HCEC 1CT (cell line): ENCODE measurements at regions not wholly inside any gene's neighbourhood (a gene's known extent, or its start where the extent isn't known, plus 50 kb on each side); places are given as distances from the start of the nearest gene placed in this dataset.

Experiments used
- DNase-seq: peaks from one replicate; pipeline ENCODE4 v3.0.0-alpha.2; 2017

GRCh38 chrX:101160001-101160400, 59.6 kb upstream of the DRP2 start:
- DNase-seq: no peak

DNA sequence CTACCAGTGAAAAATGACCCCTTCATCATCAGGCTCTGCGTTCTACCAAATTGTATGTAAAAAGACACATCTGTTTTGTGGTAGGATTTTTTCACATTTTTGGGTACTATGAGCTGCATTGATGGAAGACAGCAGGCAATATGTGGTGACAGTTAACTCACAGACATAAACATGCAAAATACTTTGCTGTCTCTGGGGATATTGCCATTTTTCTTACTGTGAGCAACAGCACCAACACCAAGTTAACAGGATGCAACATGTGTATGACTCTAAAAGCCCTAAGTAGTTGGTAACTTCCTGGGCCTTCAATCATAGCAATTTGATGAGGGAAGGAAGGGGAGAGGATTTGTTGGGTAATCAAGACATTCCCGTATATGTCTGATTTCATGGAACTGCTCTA, 56.4 kb upstream of the DRP2 start:
- DNase-seq: no peak

- DNase-seq: peak; percentile 32
Observed at GRCh38 chrX:101164766-101165590, 54.6 kb upstream of the DRP2 start.
